ENCODE measurements at regions not wholly inside any gene's neighbourhood (a gene's known extent, or its start where the extent isn't known, plus 50 kb on each side); places are given as distances from the start of the nearest gene placed in this dataset.

DNA sequence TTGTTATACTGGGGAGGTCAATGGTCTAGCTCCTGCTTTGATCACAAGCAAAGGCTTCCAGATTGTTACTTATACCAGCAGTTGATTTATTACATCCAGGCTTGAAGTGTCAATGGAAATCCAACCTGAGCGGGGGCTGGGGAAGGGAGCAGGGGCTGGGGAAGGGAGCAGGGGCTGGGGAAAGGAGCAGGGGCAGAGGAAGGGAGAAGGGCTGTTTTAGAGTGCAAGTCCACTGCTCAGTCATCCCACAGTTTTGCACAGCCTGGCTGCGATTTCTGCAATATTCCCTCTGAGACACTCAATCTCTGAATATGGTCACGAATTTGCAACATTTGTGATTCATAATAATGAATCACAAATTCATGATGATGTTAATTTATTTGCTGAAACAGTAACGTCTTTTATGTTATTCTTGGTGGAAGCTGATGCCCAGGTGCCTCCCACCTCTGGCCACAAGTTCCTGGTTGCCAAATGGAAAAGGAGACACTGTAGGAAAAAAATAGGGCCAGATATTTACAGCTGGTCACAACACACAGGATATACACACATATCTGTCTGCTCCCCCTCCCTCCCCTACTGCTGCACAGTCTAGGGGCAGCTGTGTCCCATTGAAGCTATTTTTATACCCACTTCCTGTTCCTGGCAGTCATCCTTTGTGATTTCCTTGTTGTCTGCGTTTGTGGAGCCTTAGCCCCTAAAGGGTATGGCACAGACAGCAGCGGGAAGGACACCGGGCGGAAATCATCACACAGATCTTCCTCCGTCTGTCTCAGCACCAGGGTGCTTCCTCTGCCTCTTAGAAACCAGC, 325.1 kb downstream of the GADD45G start:
- ChIA-PET POLR2A (interaction anchor here (0.6 to 1.9 kb wide), 2 partner anchors 12 to 45 kb away, joined by 3 to 5 read pairs; no protein-coding TSS in a partner anchor), CTCF (interaction anchor here (1.4 kb wide), 1 partner anchor 332 kb away, joined by 4 read pairs; no protein-coding TSS in a partner anchor)
- peaks cover 23% of the 10 kb centered on the region for H3K4me1 Mint-ChIP-seq (ENCODE audit: low read depth)
- TF ChIP-seq, protein P1, sequence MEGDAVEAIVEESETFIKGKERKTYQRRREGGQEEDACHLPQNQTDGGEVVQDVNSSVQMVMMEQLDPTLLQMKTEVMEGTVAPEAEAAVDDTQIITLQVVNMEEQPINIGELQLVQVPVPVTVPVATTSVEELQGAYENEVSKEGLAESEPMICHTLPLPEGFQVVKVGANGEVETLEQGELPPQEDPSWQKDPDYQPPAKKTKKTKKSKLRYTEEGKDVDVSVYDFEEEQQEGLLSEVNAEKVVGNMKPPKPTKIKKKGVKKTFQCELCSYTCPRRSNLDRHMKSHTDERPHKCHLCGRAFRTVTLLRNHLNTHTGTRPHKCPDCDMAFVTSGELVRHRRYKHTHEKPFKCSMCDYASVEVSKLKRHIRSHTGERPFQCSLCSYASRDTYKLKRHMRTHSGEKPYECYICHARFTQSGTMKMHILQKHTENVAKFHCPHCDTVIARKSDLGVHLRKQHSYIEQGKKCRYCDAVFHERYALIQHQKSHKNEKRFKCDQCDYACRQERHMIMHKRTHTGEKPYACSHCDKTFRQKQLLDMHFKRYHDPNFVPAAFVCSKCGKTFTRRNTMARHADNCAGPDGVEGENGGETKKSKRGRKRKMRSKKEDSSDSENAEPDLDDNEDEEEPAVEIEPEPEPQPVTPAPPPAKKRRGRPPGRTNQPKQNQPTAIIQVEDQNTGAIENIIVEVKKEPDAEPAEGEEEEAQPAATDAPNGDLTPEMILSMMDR (IDR thresholded peaks at IDR 0.05) = no peak
- ATAC-seq (peak; percentile 69), DNase-seq (peak; percentile 14)
- H3K4me3 Mint-ChIP-seq = no peak overlapping the region
- peak overlapping the region; percentile 37 for H3K27ac Mint-ChIP-seq
- no peaks in the 10 kb centered on the region for H3K9me3 Mint-ChIP-seq
- peaks cover 7% of the 10 kb centered on the region for H3K27me3 Mint-ChIP-seq
- intact Hi-C loops (cut with micrococcal nuclease) = no loop called here
- no peaks in the 10 kb centered on the region for H3K36me3 Mint-ChIP-seq (ENCODE audit: low read depth)

DNA sequence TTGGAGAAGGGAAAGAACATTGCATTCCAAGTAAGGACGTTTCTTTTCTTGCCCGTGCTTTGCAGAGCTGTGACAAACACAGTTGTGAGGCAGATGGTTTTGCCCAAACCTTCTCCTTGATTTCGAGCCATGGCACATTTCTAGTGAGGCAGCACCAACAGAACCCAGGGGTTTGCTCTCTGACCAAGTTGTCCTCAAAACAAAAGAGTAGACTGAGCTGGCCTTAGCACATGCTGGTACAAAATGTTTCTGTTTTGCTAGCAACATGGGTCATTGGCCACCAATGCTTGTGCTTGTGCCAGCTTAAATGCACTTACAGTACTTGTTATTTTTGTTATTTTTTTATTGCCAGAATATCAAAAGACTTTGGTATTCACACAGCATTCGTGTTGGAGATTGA, 328.8 kb downstream of the GADD45G start:
- Mint-ChIP-seq H3K36me3 (ENCODE audit: low read depth) (no peaks in the 10 kb centered on the region), H3K27ac (no peak overlapping the region), H3K4me1 (ENCODE audit: low read depth) (peaks cover 20% of the 10 kb centered on the region), H3K9me3 (no peaks in the 10 kb centered on the region), H3K27me3 (peaks cover 10% of the 10 kb centered on the region), H3K4me3 (no peak overlapping the region)
- no peak for ATAC-seq
- TF ChIP-seq, protein P1 (IDR thresholded peaks at IDR 0.05) = no peak
- CTCF ChIA-PET = interaction anchor here (1.6 kb wide), 1 partner anchor 331 kb away, joined by 5 read pairs; no protein-coding TSS in a partner anchor
- no peak for DNase-seq
- intact Hi-C loops (cut with micrococcal nuclease) = no loop called here
- POLR2A ChIA-PET = no interaction called here

DNA sequence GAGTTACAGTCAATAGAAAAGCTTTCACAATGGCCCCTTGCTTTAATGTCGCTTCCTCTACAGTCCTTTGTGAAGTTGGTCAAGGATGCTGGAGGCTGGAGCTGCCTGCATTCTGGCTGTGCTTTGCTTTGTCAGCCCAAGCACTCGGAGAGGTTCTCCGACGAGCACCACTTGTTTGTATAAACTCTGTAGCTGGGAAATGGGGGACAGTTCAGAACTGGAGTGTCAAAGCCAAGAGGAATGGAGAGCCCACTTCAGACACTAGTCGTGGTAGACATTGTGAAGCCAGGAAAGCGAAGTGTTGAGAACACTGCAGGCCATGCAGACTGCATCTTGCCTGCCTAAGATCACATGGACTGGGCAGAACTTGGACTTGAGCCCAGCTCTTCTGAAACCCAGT, 330.3 kb downstream of the GADD45G start:
- Mint-ChIP-seq H3K36me3 (ENCODE audit: low read depth) (no peaks in the 10 kb centered on the region), H3K27ac (no peak overlapping the region), H3K27me3 (peaks cover 16% of the 10 kb centered on the region), H3K4me3 (no peak overlapping the region), H3K9me3 (no peaks in the 10 kb centered on the region), H3K4me1 (ENCODE audit: low read depth) (peaks cover 13% of the 10 kb centered on the region)
- DNase-seq = no peak
- ATAC-seq = no peak
- TF ChIP-seq, protein P1 (IDR thresholded peaks at IDR 0.05) = no peak
- intact Hi-C loops (cut with micrococcal nuclease) = no loop called here
- ChIA-PET CTCF (interaction anchor here (1.2 to 4.0 kb wide), 3 partner anchors 11 to 332 kb away, joined by 3 to 15 read pairs (median 7); no protein-coding TSS in a partner anchor), POLR2A (no interaction called here)

DNA sequence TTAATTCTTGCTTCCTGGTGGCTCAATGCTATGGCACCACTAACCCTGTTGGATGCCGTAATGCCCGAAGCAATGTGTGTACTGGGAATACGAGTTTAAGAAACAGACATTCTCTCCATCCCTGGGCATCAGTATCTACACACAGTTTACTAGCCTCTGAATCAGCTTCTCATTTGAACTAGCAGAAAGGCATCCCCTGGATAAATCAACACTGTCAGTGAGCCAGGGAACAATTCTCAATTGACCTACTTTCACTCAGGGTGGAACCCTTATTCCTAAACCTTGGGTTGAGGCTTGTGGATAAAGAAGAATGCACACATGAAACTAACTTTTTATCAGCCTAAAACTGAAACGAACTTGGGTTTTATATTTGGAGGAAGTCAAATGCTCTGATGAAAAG, 331.0 kb downstream of the GADD45G start:
- Mint-ChIP-seq H3K27me3 (peaks cover 16% of the 10 kb centered on the region), H3K36me3 (ENCODE audit: low read depth) (no peaks in the 10 kb centered on the region), H3K4me3 (no peak overlapping the region), H3K9me3 (no peaks in the 10 kb centered on the region), H3K27ac (no peak overlapping the region), H3K4me1 (ENCODE audit: low read depth) (peaks cover 6% of the 10 kb centered on the region)
- ChIA-PET CTCF (interaction anchor here (1.2 to 4.0 kb wide), 3 partner anchors 10 to 333 kb away, joined by 3 to 15 read pairs (median 7); no protein-coding TSS in a partner anchor), POLR2A (interaction anchor here (1.6 kb wide), 1 partner anchor 11 kb away, joined by 4 read pairs; no protein-coding TSS in a partner anchor)
- intact Hi-C loops (cut with micrococcal nuclease) = no loop called here
- no peak for DNase-seq
- ATAC-seq = no peak
- TF ChIP-seq, protein P1 (IDR thresholded peaks at IDR 0.05) = no peak

DNA sequence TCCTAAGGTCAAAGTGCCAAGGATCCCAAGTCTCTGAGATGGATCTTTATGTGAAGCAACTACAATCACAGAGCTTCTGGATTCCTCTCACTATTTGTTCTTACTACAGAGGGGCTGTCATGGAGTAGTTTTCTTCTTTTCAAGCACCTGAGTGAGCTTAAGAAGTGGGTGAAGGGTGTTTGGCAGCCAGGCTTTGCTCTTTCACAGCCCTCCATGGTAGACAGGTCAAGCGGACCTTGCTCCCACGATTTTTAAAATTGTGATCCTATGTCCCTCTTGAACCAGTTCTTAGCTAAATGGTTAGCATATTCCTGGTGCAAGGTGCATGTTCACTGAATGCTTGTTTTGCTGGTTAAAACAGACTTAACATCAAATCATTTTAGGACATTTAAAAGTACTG, 332.2 kb downstream of the GADD45G start:
- H3K4me3 Mint-ChIP-seq = no peak overlapping the region
- H3K36me3 Mint-ChIP-seq (ENCODE audit: low read depth) = no peaks in the 10 kb centered on the region
- no peaks in the 10 kb centered on the region for H3K9me3 Mint-ChIP-seq
- ChIA-PET POLR2A (interaction anchor here (1.6 kb wide), 1 partner anchor 9 kb away, joined by 4 read pairs; no protein-coding TSS in a partner anchor), CTCF (interaction anchor here (1.1 to 4.0 kb wide), 3 partner anchors 9 to 34 kb away, joined by 3 to 15 read pairs (median 7); no protein-coding TSS in a partner anchor)
- no peak for DNase-seq
- no peak for ATAC-seq
- peaks cover 14% of the 10 kb centered on the region for H3K27me3 Mint-ChIP-seq
- peaks cover 4% of the 10 kb centered on the region for H3K4me1 Mint-ChIP-seq (ENCODE audit: low read depth)
- intact Hi-C loops (cut with micrococcal nuclease) = no loop called here
- TF ChIP-seq, protein P1 (IDR thresholded peaks at IDR 0.05) = no peak
- H3K27ac Mint-ChIP-seq = no peak overlapping the region

Measured in activated CD8-positive, alpha-beta T cell treated with anti-CD3 and anti-CD28 coated beads for 36 hours (primary cell).